ENCODE measurements at regions not wholly inside any gene's neighbourhood (a gene's known extent, or its start where the extent isn't known, plus 50 kb on each side); places are given as distances from the start of the nearest gene placed in this dataset.

DNA sequence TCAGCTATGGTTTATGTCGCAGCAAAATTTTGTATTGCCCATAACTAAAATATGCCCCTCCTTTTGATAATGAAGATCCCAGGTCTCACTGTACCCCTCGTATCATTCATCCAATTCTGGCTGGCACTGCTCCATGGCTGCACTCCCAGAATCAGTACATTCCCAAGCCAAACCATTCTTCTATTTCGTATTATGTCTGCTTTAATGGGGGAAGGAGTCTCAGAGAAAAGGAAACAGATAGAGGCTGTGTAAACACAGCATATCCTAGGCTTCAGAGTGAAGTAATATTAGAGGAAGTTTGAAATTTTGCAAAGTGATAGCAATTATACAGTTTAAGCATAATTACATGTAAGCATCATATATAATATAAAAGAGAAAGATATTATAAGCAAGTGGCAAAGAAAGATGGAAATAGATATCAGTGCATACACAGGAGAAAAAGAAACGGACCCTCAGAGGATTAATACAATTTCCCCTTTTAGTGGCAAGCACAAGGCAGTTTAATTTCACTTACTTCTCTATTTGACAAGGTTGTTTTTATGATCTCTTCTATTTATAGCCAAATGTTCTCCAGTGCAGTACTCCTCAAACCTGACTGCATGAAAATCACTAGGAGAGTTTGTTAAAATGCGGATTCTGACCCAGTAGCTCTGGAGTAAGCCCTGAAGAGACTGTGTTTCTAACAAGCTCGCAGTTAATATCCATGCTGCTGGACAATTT lies 56.5 kb upstream of the TENT5A start:
- WGBS = 16% methylated on average over 6 of the region's 6 CpGs
- Histone ChIP-seq H3K4me3 (peak overlapping the region; percentile 17 to 29 (median 22)), H3K9me3 (no peaks in the 10 kb centered on the region), H3K36me3 (no peaks in the 10 kb centered on the region), H3K27ac (replicated peaks in 1 of 4) (peak overlapping the region; percentile 1 to 25 (median 12)), H3K4me1 (peaks cover 10 to 18% (median 15%) of the 10 kb centered on the region in 4 donors), H3K27me3 (no peaks in the 10 kb centered on the region)
- intact Hi-C loops (cut with DNase I) = no loop called here
- DNase-seq (ENCODE audit: extremely low spot score) = no peak
- TF ChIP-seq POLR2AphosphoS5 (IDR thresholded peaks at IDR 0.05) (no peak), EP300 (IDR thresholded peaks at IDR 0.05) (no peak), POLR2A (IDR thresholded peaks at IDR 0.05; ENCODE audit: low read depth) (no peak)
- TF ChIP-seq, protein P1, sequence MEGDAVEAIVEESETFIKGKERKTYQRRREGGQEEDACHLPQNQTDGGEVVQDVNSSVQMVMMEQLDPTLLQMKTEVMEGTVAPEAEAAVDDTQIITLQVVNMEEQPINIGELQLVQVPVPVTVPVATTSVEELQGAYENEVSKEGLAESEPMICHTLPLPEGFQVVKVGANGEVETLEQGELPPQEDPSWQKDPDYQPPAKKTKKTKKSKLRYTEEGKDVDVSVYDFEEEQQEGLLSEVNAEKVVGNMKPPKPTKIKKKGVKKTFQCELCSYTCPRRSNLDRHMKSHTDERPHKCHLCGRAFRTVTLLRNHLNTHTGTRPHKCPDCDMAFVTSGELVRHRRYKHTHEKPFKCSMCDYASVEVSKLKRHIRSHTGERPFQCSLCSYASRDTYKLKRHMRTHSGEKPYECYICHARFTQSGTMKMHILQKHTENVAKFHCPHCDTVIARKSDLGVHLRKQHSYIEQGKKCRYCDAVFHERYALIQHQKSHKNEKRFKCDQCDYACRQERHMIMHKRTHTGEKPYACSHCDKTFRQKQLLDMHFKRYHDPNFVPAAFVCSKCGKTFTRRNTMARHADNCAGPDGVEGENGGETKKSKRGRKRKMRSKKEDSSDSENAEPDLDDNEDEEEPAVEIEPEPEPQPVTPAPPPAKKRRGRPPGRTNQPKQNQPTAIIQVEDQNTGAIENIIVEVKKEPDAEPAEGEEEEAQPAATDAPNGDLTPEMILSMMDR (IDR thresholded peaks at IDR 0.05) = no peak

DNA sequence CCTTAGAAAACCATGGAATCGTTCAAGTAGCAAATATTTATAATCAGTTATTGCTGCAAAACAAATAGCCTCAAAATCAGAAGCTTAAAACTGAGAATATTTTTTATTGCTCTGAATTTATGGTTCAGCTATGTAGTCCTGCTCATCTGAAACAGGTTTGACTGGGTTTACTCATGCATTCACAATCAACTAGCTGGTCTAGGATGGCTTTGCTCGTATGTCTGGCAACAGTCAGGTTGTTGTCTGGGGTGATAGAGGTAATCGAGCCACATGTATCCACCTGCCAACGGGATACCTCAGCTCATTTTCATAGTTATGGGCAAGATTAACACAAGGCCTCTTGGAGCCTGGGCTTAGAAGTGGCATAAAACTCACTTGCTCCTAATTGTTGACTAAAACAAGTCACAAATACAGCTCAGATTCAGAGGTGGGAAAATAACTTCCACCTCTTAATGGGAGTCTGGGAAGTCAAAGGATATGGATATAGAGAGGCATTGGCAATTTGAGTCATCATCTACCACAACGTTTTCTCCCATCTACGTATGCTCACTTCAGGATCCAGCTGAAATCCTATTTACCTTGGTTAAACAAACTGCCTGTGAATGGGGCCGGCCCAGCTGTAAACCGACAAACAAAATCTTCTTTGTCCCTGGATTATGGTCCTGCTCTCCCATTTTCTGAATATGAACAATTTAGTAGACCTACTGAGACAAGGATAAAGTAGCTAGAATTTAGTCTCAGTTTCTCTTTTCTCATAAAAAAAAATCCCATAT lies 54.5 kb upstream of the TENT5A start:
- TF ChIP-seq, protein P1 (IDR thresholded peaks at IDR 0.05) = no peak
- no peak for TF ChIP-seq POLR2AphosphoS5 (IDR thresholded peaks at IDR 0.05)
- no peak for TF ChIP-seq POLR2A (IDR thresholded peaks at IDR 0.05; ENCODE audit: low read depth)
- TF ChIP-seq EP300 (IDR thresholded peaks at IDR 0.05) = no peak
- 94% methylated on average over 8 of the region's 8 CpGs for WGBS
- no peak for DNase-seq (ENCODE audit: extremely low spot score)
- H3K4me1 ChIP-seq = peaks cover 10 to 18% (median 15%) of the 10 kb centered on the region in 4 donors
- no peak overlapping the region for H3K27ac ChIP-seq (replicated peaks in 1 of 4)
- no peaks in the 10 kb centered on the region for H3K36me3 ChIP-seq
- H3K9me3 ChIP-seq = no peaks in the 10 kb centered on the region
- intact Hi-C loops (cut with DNase I) = no loop called here
- H3K27me3 ChIP-seq = no peaks in the 10 kb centered on the region
- no peak overlapping the region for H3K4me3 ChIP-seq

- 69% methylated on average over 4 of the region's 4 CpGs for WGBS
- no peaks in the 10 kb centered on the region for H3K9me3 ChIP-seq
- no peak overlapping the region for H3K4me3 ChIP-seq
- no peaks in the 10 kb centered on the region for H3K4me1 ChIP-seq
- intact Hi-C loops (cut with DNase I) = no loop called here
- TF ChIP-seq POLR2AphosphoS5 (IDR thresholded peaks at IDR 0.05) = no peak
- no peak for TF ChIP-seq EP300 (IDR thresholded peaks at IDR 0.05)
- no peak for DNase-seq (ENCODE audit: extremely low spot score)
- H3K36me3 ChIP-seq = no peaks in the 10 kb centered on the region
- no peaks in the 10 kb centered on the region for H3K27me3 ChIP-seq
- no peak overlapping the region for H3K27ac ChIP-seq (replicated peaks in 1 of 4)
These were observed 49.9 kb upstream of the TENT5A start for GRCh38 chr6:81802356-81802755.

Small RNAs in the stretch of these regions (small RNA-seq; reads per million reads assigned to genes)
- gene AL360157.1 = 0 reads per million in 3 donors
